ENCODE measurements at regions not wholly inside any gene's neighbourhood (a gene's known extent, or its start where the extent isn't known, plus 50 kb on each side); places are given as distances from the start of the nearest gene placed in this dataset.

DNA sequence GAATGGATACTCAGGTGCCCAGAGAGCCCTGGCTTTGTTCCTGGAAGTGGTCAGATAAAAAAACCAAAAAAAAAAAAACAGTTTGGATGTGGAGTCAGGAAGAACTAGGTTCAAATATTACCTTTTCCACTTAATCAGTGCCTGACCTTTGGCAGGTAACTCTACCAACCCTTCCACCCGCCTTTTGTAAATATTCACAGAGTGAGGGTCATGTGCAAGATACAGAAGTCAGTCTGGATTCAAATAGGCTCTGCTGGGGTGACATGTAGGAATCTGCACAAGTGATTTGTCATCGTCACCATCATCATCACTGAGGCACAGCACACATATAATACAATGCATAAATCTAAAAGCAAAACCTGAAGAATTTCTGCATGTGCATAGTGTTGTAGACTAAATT is 490.7 kb downstream of the MIAT start:
- H3K4me2 ChIP-seq (ENCODE audit: low read length): no peak overlapping the region
- H3F3A ChIP-seq (ENCODE audit: insufficient read depth, low read length): no peaks in the 10 kb centered on the region
- no peaks in the 10 kb centered on the region for H4K20me1 ChIP-seq (ENCODE audit: insufficient read depth, low read length)
- H3K4me1 ChIP-seq (ENCODE audit: insufficient read depth, low read length, severe bottlenecking): no peaks in the 10 kb centered on the region
- no peak overlapping the region for H2AFZ ChIP-seq (ENCODE audit: low read length)
- H3K4me3 ChIP-seq (ENCODE audit: low read depth, low read length, poor library complexity, severe bottlenecking): no peak overlapping the region
- H3K9ac ChIP-seq (ENCODE audit: low read length): no peak overlapping the region
- TF ChIP-seq EZH2 (IDR thresholded peaks at IDR 0.05; ENCODE audit: borderline replicate concordance, low read length): no peak
- TF ChIP-seq, protein P1, sequence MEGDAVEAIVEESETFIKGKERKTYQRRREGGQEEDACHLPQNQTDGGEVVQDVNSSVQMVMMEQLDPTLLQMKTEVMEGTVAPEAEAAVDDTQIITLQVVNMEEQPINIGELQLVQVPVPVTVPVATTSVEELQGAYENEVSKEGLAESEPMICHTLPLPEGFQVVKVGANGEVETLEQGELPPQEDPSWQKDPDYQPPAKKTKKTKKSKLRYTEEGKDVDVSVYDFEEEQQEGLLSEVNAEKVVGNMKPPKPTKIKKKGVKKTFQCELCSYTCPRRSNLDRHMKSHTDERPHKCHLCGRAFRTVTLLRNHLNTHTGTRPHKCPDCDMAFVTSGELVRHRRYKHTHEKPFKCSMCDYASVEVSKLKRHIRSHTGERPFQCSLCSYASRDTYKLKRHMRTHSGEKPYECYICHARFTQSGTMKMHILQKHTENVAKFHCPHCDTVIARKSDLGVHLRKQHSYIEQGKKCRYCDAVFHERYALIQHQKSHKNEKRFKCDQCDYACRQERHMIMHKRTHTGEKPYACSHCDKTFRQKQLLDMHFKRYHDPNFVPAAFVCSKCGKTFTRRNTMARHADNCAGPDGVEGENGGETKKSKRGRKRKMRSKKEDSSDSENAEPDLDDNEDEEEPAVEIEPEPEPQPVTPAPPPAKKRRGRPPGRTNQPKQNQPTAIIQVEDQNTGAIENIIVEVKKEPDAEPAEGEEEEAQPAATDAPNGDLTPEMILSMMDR (IDR thresholded peaks at IDR 0.05; ENCODE audit: low read length): no peak
- no peaks in the 10 kb centered on the region for H3K27me3 ChIP-seq (ENCODE audit: insufficient read depth, low read length)
- no peaks in the 10 kb centered on the region for H3K79me2 ChIP-seq (ENCODE audit: insufficient read depth, low read length)
- H3K9me3 ChIP-seq (ENCODE audit: low read length): no peaks in the 10 kb centered on the region
- no peak overlapping the region for H3K27ac ChIP-seq (ENCODE audit: low read depth, low read length, poor library complexity, severe bottlenecking)
- no peaks in the 10 kb centered on the region for H3K9me2 ChIP-seq (ENCODE audit: low read depth, low read length)
- H3K36me3 ChIP-seq (ENCODE audit: insufficient read depth, low read length): no peaks in the 10 kb centered on the region

DNA sequence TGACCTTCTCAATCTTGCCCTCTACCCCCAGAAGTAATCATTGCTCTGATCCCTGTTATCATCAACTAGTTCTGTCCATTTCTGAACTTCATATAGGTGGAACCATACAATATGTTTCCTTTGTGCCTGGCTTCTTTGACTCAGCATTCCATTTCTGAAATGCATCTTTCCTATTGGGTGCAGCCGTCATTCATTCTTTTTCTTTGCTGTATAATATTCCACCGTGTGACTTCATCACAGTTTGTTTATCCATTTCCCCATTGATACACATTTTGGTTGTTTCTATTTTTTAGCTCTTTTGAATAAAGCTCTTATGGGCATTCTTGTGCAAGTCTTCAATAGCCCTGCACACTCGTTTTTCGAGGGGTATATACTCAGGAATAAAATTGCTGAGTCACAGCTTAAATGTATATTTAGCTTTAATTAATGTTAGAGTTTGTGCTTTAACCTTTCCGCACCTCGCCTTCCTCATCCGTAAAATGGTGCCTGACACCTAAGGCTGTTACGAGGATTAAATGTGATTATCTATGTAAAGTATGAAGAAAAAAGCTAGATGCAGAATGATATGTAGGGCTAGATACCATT is 491.6 kb downstream of the MIAT start:
- no peaks in the 10 kb centered on the region for H3K27me3 ChIP-seq (ENCODE audit: insufficient read depth, low read length)
- H3K4me2 ChIP-seq (ENCODE audit: low read length): no peak overlapping the region
- H3F3A ChIP-seq (ENCODE audit: insufficient read depth, low read length): no peaks in the 10 kb centered on the region

DNA sequence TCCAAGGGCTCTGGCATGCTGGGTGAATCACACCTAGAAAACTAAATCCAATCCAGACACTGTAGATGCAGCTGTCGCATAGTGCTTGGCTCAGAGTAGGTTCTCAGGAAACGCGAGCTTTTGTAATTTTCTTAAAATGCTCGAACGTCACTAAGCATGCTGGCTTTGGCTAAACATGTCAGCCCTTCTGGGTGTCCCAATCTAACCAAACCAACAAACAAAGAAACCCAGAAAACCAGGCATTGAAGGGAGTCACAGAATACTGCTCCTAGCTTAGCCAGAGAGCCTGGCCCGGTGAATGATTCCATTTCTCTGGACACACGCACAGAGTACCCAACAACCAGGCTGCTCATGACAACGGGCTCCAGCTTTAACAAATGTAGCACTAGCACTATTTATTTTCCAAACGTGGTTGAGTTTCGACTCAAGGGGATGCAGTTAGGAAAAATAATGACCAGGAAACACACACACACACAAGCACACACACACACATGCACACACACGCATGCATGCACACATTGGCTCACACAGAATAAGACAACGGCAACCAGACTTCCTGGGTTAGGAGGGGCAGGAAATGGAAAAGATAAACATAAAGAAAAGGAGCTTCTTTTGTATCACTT is 492.6 kb downstream of the MIAT start:
- no peak overlapping the region for H3K4me3 ChIP-seq (ENCODE audit: low read depth, low read length, poor library complexity, severe bottlenecking)
- no peaks in the 10 kb centered on the region for H3K79me2 ChIP-seq (ENCODE audit: insufficient read depth, low read length)
- no peaks in the 10 kb centered on the region for H3K9me3 ChIP-seq (ENCODE audit: low read length)
- H3K36me3 ChIP-seq (ENCODE audit: insufficient read depth, low read length): no peaks in the 10 kb centered on the region
- no peaks in the 10 kb centered on the region for H3K27me3 ChIP-seq (ENCODE audit: insufficient read depth, low read length)
- H3K4me1 ChIP-seq (ENCODE audit: insufficient read depth, low read length, severe bottlenecking): no peaks in the 10 kb centered on the region
- H3K9ac ChIP-seq (ENCODE audit: low read length): no peak overlapping the region
- H3K4me2 ChIP-seq (ENCODE audit: low read length): no peak overlapping the region
- TF ChIP-seq, protein P1 (IDR thresholded peaks at IDR 0.05; ENCODE audit: low read length): no peak
- no peak for TF ChIP-seq EZH2 (IDR thresholded peaks at IDR 0.05; ENCODE audit: borderline replicate concordance, low read length)
- no peak overlapping the region for H2AFZ ChIP-seq (ENCODE audit: low read length)
- no peaks in the 10 kb centered on the region for H4K20me1 ChIP-seq (ENCODE audit: insufficient read depth, low read length)
- H3K9me2 ChIP-seq (ENCODE audit: low read depth, low read length): no peaks in the 10 kb centered on the region
- no peak overlapping the region for H3K27ac ChIP-seq (ENCODE audit: low read depth, low read length, poor library complexity, severe bottlenecking)
- H3F3A ChIP-seq (ENCODE audit: insufficient read depth, low read length): no peaks in the 10 kb centered on the region

More for the DNA sequence above, 491.6 kb downstream of the MIAT start:
- H2AFZ ChIP-seq (ENCODE audit: low read length): no peak overlapping the region
- H3K4me3 ChIP-seq (ENCODE audit: low read depth, low read length, poor library complexity, severe bottlenecking): no peak overlapping the region
- H4K20me1 ChIP-seq (ENCODE audit: insufficient read depth, low read length): no peaks in the 10 kb centered on the region
- no peaks in the 10 kb centered on the region for H3K4me1 ChIP-seq (ENCODE audit: insufficient read depth, low read length, severe bottlenecking)
- no peaks in the 10 kb centered on the region for H3K9me2 ChIP-seq (ENCODE audit: low read depth, low read length)
- TF ChIP-seq, protein P1 (IDR thresholded peaks at IDR 0.05; ENCODE audit: low read length): no peak
- TF ChIP-seq EZH2 (IDR thresholded peaks at IDR 0.05; ENCODE audit: borderline replicate concordance, low read length): no peak
- no peaks in the 10 kb centered on the region for H3K36me3 ChIP-seq (ENCODE audit: insufficient read depth, low read length)
- no peaks in the 10 kb centered on the region for H3K9me3 ChIP-seq (ENCODE audit: low read length)
- H3K27ac ChIP-seq (ENCODE audit: low read depth, low read length, poor library complexity, severe bottlenecking): no peak overlapping the region
- H3K79me2 ChIP-seq (ENCODE audit: insufficient read depth, low read length): no peaks in the 10 kb centered on the region
- no peak overlapping the region for H3K9ac ChIP-seq (ENCODE audit: low read length)

Data from OCI-LY1 (cell line).